Caco-2 (cell line): ENCODE measurements at regions not wholly inside any gene's neighbourhood (a gene's known extent, or its start where the extent isn't known, plus 50 kb on each side); places are given as distances from the start of the nearest gene placed in this dataset.
"Not testable (repeated sequence)": the region's sequence is repeated elsewhere in the genome, so short reads cannot be mapped to it uniquely, and the experiment has no call there.

Source experiments
- BruUV-seq: library from RNA; stranded (reverse); fragments of 400-500 nt; replicated peaks from 2 replicates; lab custom pipeline; 2021; lab: Mats Ljungman, UMichigan
- CTCF ChIA-PET: fragments of 300-600 bp; sonication (Branson Sonifier 250); formaldehyde crosslinking; loops from one replicate; lab custom pipeline; 2022; ENCODE audit warnings: antibody characterized with exemption; lab: Charles Lee
- POLR2A ChIA-PET: fragments of 300-600 bp; sonication (Branson Sonifier 250); formaldehyde crosslinking; loops from one replicate; lab custom pipeline; 2022; ENCODE audit warnings: antibody characterized with exemption; lab: Charles Lee
- DNase-seq, 2 experiments: peaks; one replicate each; pipeline versions ENCODE4 v3.0.0 to v3.0.0-alpha.2; 2020 to 2022
- H3K27me3 ChIP-seq: replicated peaks from 2 replicates; pipeline ENCODE4 v1.6.0; 2011; ENCODE audit warnings: low read length; ENCODE audit not compliant: control insufficient read depth, insufficient read depth
- H3K36me3 ChIP-seq: 2 replicates; pipeline ENCODE4 v1.5.1; 2011; ENCODE audit warnings: low read length; ENCODE audit not compliant: control insufficient read depth, insufficient read depth
- H3K4me1 ChIP-seq: fragments of 250-450 bp; sonication (Bioruptor Pico); 2 replicates; pipeline ENCODE4 v1.5.1; 2020; ENCODE audit warnings: mild to moderate bottlenecking
- H3K4me3 ChIP-seq: 2 replicates; pipeline ENCODE4 v1.5.1; 2011; ENCODE audit warnings: low read depth, mild to moderate bottlenecking, control low read depth, low read length
- H3K9me3 ChIP-seq: fragments of 250-450 bp; sonication (Bioruptor Pico); 2 replicates; pipeline ENCODE4 v1.5.1; 2020; ENCODE audit warnings: mild to moderate bottlenecking, moderate library complexity
- H3K27ac Mint-ChIP-seq: one replicate; pipeline ENCODE4 v1.8.0; 2022; ENCODE audit warnings: mixed read lengths; ENCODE audit not compliant: unreplicated experiment
- H3K27me3 Mint-ChIP-seq: one replicate; pipeline ENCODE4 v1.8.0; 2022; ENCODE audit warnings: mixed read lengths; ENCODE audit not compliant: insufficient read depth, unreplicated experiment
- H3K36me3 Mint-ChIP-seq: one replicate; pipeline ENCODE4 v1.8.0; 2022; ENCODE audit warnings: mild to moderate bottlenecking, mixed read lengths; ENCODE audit not compliant: insufficient read depth, unreplicated experiment
- H3K4me1 Mint-ChIP-seq: one replicate; pipeline ENCODE4 v1.8.0; 2022; ENCODE audit warnings: low read depth, mixed read lengths; ENCODE audit not compliant: unreplicated experiment
- H3K4me3 Mint-ChIP-seq: one replicate; pipeline ENCODE4 v1.8.0; 2022; ENCODE audit warnings: mild to moderate bottlenecking, moderate library complexity, mixed read lengths; ENCODE audit not compliant: unreplicated experiment
- H3K9me3 Mint-ChIP-seq: one replicate; pipeline ENCODE4 v1.8.0; 2022; ENCODE audit warnings: mixed read lengths; ENCODE audit not compliant: unreplicated experiment
- intact Hi-C: fragments of 100-400 bp; cut with micrococcal nuclease; formaldehyde crosslinking; loops from one replicate; pipeline ENCODE4 v1.10.0; 2022; ENCODE audit not compliant: unreplicated experiment
- TF ChIP-seq, protein P1 (sequence below), 2 experiments: fragments of 200-600 bp in 1 of 2; IDR thresholded peaks; 1 replicate in 1 of 2; 2 replicates in 1 of 2; pipeline versions ENCODE4 v1.5.1 to v1.8.0; 2011 to 2022; ENCODE audit warnings: antibody characterized with exemption in 1 of 2, control low read depth in 1 of 2, inconsistent platforms in 1 of 2, low read depth in 1 of 2, low read length in 1 of 2, mild to moderate bottlenecking in 1 of 2, moderate library complexity in 1 of 2; ENCODE audit not compliant: insufficient read depth in 1 of 2, severe bottlenecking in 1 of 2, unreplicated experiment in 1 of 2

GRCh38 chr4:72706684-72707083 is 137.7 kb upstream of the ADAMTS3 start:
- peaks cover 10% of the 10 kb centered on the region for H3K27me3 Mint-ChIP-seq
- TF ChIP-seq, protein P1, sequence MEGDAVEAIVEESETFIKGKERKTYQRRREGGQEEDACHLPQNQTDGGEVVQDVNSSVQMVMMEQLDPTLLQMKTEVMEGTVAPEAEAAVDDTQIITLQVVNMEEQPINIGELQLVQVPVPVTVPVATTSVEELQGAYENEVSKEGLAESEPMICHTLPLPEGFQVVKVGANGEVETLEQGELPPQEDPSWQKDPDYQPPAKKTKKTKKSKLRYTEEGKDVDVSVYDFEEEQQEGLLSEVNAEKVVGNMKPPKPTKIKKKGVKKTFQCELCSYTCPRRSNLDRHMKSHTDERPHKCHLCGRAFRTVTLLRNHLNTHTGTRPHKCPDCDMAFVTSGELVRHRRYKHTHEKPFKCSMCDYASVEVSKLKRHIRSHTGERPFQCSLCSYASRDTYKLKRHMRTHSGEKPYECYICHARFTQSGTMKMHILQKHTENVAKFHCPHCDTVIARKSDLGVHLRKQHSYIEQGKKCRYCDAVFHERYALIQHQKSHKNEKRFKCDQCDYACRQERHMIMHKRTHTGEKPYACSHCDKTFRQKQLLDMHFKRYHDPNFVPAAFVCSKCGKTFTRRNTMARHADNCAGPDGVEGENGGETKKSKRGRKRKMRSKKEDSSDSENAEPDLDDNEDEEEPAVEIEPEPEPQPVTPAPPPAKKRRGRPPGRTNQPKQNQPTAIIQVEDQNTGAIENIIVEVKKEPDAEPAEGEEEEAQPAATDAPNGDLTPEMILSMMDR (IDR thresholded peaks at IDR 0.05; ENCODE audit: insufficient read depth in 1 of 2, low read depth in 1 of 2, low read length in 1 of 2, severe bottlenecking in 1 of 2, unreplicated experiment in 1 of 2) = no peak
- no peaks in the 10 kb centered on the region for H3K9me3 ChIP-seq
- H3K9me3 Mint-ChIP-seq = no peaks in the 10 kb centered on the region
- H3K36me3 Mint-ChIP-seq = no peaks in the 10 kb centered on the region
- no peak overlapping the region for H3K27ac Mint-ChIP-seq
- no peaks in the 10 kb centered on the region for H3K27me3 ChIP-seq
- H3K4me3 Mint-ChIP-seq = no peak overlapping the region
- ChIA-PET POLR2A (no interaction called here), CTCF (no interaction called here)
- BruUV-seq = no TSS peak
- DNase-seq = no peak
- no peak overlapping the region for H3K4me3 ChIP-seq
- intact Hi-C loops = no loop called here
- H3K4me1 ChIP-seq = no peaks in the 10 kb centered on the region
- H3K4me1 Mint-ChIP-seq = no peaks in the 10 kb centered on the region
- H3K36me3 ChIP-seq = no peaks in the 10 kb centered on the region

DNA sequence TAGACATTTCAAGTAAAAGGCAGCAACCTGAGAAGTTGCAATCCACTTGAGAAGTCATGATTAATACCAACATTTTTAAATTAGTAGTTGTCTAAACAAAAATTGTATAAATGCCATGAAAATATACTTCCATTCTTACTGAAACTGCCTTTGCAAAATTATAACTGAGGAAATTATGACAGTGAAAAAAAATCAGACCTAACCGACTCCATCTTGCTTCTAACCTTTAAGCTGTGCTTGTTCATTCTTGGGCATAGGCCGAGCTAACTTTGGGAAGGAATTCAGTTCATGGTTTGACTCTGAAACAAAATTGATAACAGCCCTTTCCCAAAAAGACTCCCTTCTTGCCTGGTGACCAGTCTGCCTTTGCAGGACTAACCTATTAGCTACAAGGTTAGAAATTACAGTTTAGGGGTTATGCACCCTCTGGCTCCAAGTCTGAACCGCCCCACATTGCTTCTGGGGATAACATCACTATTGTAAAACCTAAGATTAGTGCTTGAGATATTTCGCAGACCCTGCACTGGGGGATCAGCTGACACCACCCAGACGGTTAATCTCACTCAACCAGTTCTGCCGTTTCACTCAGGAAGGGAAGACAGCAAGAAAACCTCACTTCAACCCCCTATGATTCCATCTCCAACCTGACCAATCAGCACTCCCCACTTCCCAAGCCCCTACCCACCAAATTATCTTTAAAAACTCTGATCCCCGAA is 136.1 kb upstream of the ADAMTS3 start:
- H3K9me3 ChIP-seq, H3K36me3 ChIP-seq, DNase-seq, CTCF ChIA-PET, H3K4me3 Mint-ChIP-seq, BruUV-seq, H3K36me3 Mint-ChIP-seq, H3K4me1 ChIP-seq, POLR2A ChIA-PET, H3K27me3 Mint-ChIP-seq, H3K4me1 Mint-ChIP-seq, H3K27me3 ChIP-seq, intact Hi-C loops, H3K27ac Mint-ChIP-seq, H3K4me3 ChIP-seq, H3K9me3 Mint-ChIP-seq: not testable (repeated sequence)

DNA sequence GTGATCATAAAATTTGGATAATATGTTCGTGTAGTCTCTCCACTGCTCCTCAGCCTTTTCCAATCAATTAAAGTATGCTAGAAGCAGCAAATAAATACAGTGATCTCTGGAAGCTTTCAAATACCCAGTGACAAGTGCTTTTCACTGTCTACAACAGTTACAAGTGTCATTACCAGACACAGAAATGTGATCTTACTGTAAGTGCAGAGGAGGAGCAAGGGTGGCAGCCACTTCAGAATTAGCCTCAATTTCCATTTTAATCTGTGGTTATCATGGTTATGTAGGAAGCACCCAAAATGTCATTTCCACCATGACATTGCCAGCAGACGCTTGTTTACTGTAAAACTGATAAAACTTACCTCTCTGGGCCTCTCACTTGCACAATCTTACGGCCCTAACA is 133.9 kb upstream of the ADAMTS3 start:
- ChIA-PET CTCF (no interaction called here), POLR2A (no interaction called here)
- no peaks in the 10 kb centered on the region for H3K36me3 ChIP-seq
- Mint-ChIP-seq H3K4me3 (no peak overlapping the region), H3K27me3 (peaks cover 7% of the 10 kb centered on the region), H3K9me3 (no peaks in the 10 kb centered on the region), H3K36me3 (no peaks in the 10 kb centered on the region), H3K27ac (no peak overlapping the region), H3K4me1 (no peaks in the 10 kb centered on the region)
- no peaks in the 10 kb centered on the region for H3K27me3 ChIP-seq
- H3K9me3 ChIP-seq = no peaks in the 10 kb centered on the region
- no peaks in the 10 kb centered on the region for H3K4me1 ChIP-seq
- no TSS peak for BruUV-seq
- intact Hi-C loops = loop anchor here (1.0 kb wide), 2 partner anchors 206 to 316 kb away; no protein-coding TSS in a partner anchor
- H3K4me3 ChIP-seq = no peak overlapping the region
- no peak for DNase-seq
- TF ChIP-seq, protein P1 (IDR thresholded peaks at IDR 0.05; ENCODE audit: insufficient read depth in 1 of 2, low read depth in 1 of 2, low read length in 1 of 2, severe bottlenecking in 1 of 2, unreplicated experiment in 1 of 2) = no peak
